Keratinocyte (primary cell): ENCODE measurements at regions not wholly inside any gene's neighbourhood (a gene's known extent, or its start where the extent isn't known, plus 50 kb on each side); places are given as distances from the start of the nearest gene placed in this dataset.

Experiments used
- CTCF ChIP-seq, 3 experiments: IDR thresholded peaks in 1 of 3; conservative IDR thresholded peaks in 1 of 3; optimal IDR thresholded peaks in 1 of 3; 2 replicates in 2 of 3; 3 replicates in 1 of 3; pipeline versions ENCODE3 to v1.5.1; 2011; ENCODE audit warnings: low read length in 3 of 3, mild to moderate bottlenecking in 3 of 3, moderate library complexity in 2 of 3, control low read depth in 1 of 3, inconsistent platforms in 1 of 3; ENCODE audit not compliant: insufficient read depth in 2 of 3; ENCODE audit errors: extremely low read depth in 1 of 3
- EZH2 ChIP-seq: IDR thresholded peaks from one replicate; pipeline ENCODE4 v1.6.1; 2012; ENCODE audit warnings: inconsistent platforms, mild to moderate bottlenecking, low read length, moderate library complexity

GRCh38 chr5:3654515-3654914 lies 58.9 kb downstream of the IRX1 start:
- TF ChIP-seq CTCF (optimal IDR thresholded peaks at IDR 0.05 in 1 of 3, IDR thresholded peaks at IDR 0.05 in 1 of 3, conservative IDR thresholded peaks at IDR 0.05 in 1 of 3; ENCODE audit: extremely low read depth in 1 of 3, insufficient read depth in 2 of 3, low read length in 3 of 3) (no peak), EZH2 (no peak)
